PC-3 (cell line): ENCODE measurements at regions not wholly inside any gene's neighbourhood (a gene's known extent, or its start where the extent isn't known, plus 50 kb on each side); places are given as distances from the start of the nearest gene placed in this dataset.

ENCODE experiments used
- ATAC-seq: fragments of 200-7000 bp; cut with Tn5 transposase; 2 replicates; pipeline ENCODE4 v1.9.1; 2020; ENCODE audit warnings: mild to moderate bottlenecking, moderate library complexity
- BruUV-seq: library from RNA; stranded (reverse); fragments of 400-500 nt; replicated peaks from 2 replicates; lab custom pipeline; 2021; lab: Mats Ljungman, UMichigan
- CTCF ChIA-PET: fragments of 300-600 bp; sonication (Branson Sonifier 250); formaldehyde crosslinking; loops from one replicate; lab custom pipeline; 2022; ENCODE audit warnings: antibody characterized with exemption; lab: Charles Lee
- POLR2A ChIA-PET: fragments of 300-600 bp; sonication (Branson Sonifier 250); formaldehyde crosslinking; loops from one replicate; lab custom pipeline; 2022; ENCODE audit warnings: antibody characterized with exemption; ENCODE audit not compliant: unreplicated experiment; lab: Charles Lee
- DNase-seq: peaks from one replicate; pipeline ENCODE4 v3.0.0-alpha.2; 2015
- H2AFZ ChIP-seq: fragments of 300-600 bp; sonication (generic); 2 replicates; pipeline ENCODE4 v1.6.0; 2016; ENCODE audit warnings: antibody characterized with exemption, low read length
- H3F3A ChIP-seq: fragments of 300-600 bp; sonication (generic); one replicate; pipeline ENCODE4 v1.6.0; 2017; ENCODE audit warnings: antibody characterized with exemption, low read length, control low read depth, mild to moderate bottlenecking; ENCODE audit not compliant: unreplicated experiment
- H3K27ac ChIP-seq: fragments of 300-600 bp; sonication (generic); 2 replicates; pipeline ENCODE4 v1.5.1; 2016; ENCODE audit warnings: mild to moderate bottlenecking, low read length
- H3K27me3 ChIP-seq: fragments of 300-600 bp; sonication (generic); 2 replicates; pipeline ENCODE4 v1.6.1; 2016; ENCODE audit warnings: low read length, mixed read lengths
- H3K36me3 ChIP-seq: fragments of 300-600 bp; sonication (generic); 2 replicates; pipeline ENCODE4 v1.6.1; 2016; ENCODE audit warnings: low read depth, mixed run types, low read length, mixed read lengths
- H3K4me1 ChIP-seq: fragments of 300-600 bp; sonication (generic); 2 replicates; pipeline ENCODE4 v1.5.1; 2016; ENCODE audit warnings: low read length; ENCODE audit not compliant: insufficient read depth
- H3K4me2 ChIP-seq: fragments of 300-600 bp; sonication (generic); 2 replicates; pipeline ENCODE4 v1.6.0; 2016; ENCODE audit warnings: low read length
- H3K4me3 ChIP-seq: fragments of 300-600 bp; sonication (generic); 2 replicates; pipeline ENCODE4 v1.5.1; 2016; ENCODE audit warnings: mild to moderate bottlenecking, low read length, mixed read lengths
- H3K79me2 ChIP-seq: fragments of 300-600 bp; sonication (generic); 2 replicates; pipeline ENCODE4 v1.6.1; 2017; ENCODE audit warnings: low read length, mixed read lengths
- H3K9ac ChIP-seq: fragments of 300-600 bp; sonication (generic); 2 replicates; pipeline ENCODE4 v1.6.0; 2016; ENCODE audit warnings: mild to moderate bottlenecking, low read length
- H3K9me2 ChIP-seq: fragments of 300-600 bp; sonication (generic); replicated peaks from 2 replicates; pipeline ENCODE4 v1.6.1; 2016; ENCODE audit warnings: mixed run types, low read length, mixed read lengths
- H3K9me3 ChIP-seq: fragments of 300-600 bp; sonication (generic); 2 replicates; pipeline ENCODE4 v1.6.1; 2016; ENCODE audit warnings: low read length, mixed read lengths
- H4K20me1 ChIP-seq: fragments of 300-600 bp; sonication (generic); 2 replicates; pipeline ENCODE4 v1.6.1; 2016; ENCODE audit warnings: low read length, mixed read lengths
- EZH2 ChIP-seq: fragments of 300-600 bp; sonication (generic); IDR thresholded peaks from one replicate; pipeline ENCODE4 v1.6.1; 2017; ENCODE audit warnings: antibody characterized with exemption, mild to moderate bottlenecking, low read length; ENCODE audit not compliant: unreplicated experiment
- EZH2phosphoT487 ChIP-seq: fragments of 300-600 bp; sonication (generic); IDR thresholded peaks from 2 replicates; pipeline ENCODE4 v1.6.1; 2018; ENCODE audit warnings: mild to moderate bottlenecking, antibody characterized with exemption, low read length, borderline replicate concordance
- intact Hi-C: fragments of 100-400 bp; cut with micrococcal nuclease; formaldehyde crosslinking; loops from 2 replicates; pipeline ENCODE4 v1.9.0; 2023
- TF ChIP-seq, protein P1 (sequence below): fragments of 300-600 bp; sonication (generic); conservative IDR thresholded peaks from 2 replicates; pipeline ENCODE4 v1.5.1; 2017; ENCODE audit warnings: antibody characterized with exemption, low read depth, mild to moderate bottlenecking, low read length

DNA sequence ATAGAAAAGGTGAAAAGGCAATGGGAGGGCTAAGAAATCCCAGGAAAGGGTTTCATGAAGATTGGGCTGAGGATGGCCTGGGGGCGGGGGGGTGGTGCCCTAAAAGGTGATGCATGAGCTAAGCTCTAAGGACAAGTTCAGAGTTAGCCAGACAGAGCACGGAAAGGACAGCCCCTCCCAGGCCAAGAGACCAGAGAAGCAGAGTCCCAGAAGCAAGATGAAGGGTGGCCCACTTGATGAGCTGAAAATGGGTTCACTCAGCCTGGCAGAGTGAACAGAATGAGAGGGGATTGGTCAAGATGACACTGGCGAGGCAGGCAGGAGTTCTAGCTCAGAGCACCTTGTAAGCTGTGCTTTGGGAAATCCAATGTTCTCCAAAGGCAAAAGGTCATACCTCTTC is 89.4 kb upstream of the GPR26 start:
- Histone ChIP-seq H4K20me1 (no peaks in the 10 kb centered on the region), H3K9me2 (no peaks in the 10 kb centered on the region), H3F3A (no peaks in the 10 kb centered on the region), H3K4me1 (peaks cover 16% of the 10 kb centered on the region), H3K36me3 (no peaks in the 10 kb centered on the region), H2AFZ (no peak overlapping the region), H3K4me3 (no peak overlapping the region), H3K79me2 (no peaks in the 10 kb centered on the region), H3K27me3 (peaks cover 15% of the 10 kb centered on the region), H3K9me3 (no peaks in the 10 kb centered on the region), H3K4me2 (no peak overlapping the region), H3K27ac (no peak overlapping the region), H3K9ac (no peak overlapping the region)
- ATAC-seq, result no peak
- intact Hi-C loops, result no loop called here
- CTCF ChIA-PET, result no interaction called here
- DNase-seq, result no peak
- POLR2A ChIA-PET, result no interaction called here
- TF ChIP-seq, protein P1, sequence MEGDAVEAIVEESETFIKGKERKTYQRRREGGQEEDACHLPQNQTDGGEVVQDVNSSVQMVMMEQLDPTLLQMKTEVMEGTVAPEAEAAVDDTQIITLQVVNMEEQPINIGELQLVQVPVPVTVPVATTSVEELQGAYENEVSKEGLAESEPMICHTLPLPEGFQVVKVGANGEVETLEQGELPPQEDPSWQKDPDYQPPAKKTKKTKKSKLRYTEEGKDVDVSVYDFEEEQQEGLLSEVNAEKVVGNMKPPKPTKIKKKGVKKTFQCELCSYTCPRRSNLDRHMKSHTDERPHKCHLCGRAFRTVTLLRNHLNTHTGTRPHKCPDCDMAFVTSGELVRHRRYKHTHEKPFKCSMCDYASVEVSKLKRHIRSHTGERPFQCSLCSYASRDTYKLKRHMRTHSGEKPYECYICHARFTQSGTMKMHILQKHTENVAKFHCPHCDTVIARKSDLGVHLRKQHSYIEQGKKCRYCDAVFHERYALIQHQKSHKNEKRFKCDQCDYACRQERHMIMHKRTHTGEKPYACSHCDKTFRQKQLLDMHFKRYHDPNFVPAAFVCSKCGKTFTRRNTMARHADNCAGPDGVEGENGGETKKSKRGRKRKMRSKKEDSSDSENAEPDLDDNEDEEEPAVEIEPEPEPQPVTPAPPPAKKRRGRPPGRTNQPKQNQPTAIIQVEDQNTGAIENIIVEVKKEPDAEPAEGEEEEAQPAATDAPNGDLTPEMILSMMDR, result no peak
- no peak for TF ChIP-seq EZH2
- BruUV-seq, result no TSS peak

DNA sequence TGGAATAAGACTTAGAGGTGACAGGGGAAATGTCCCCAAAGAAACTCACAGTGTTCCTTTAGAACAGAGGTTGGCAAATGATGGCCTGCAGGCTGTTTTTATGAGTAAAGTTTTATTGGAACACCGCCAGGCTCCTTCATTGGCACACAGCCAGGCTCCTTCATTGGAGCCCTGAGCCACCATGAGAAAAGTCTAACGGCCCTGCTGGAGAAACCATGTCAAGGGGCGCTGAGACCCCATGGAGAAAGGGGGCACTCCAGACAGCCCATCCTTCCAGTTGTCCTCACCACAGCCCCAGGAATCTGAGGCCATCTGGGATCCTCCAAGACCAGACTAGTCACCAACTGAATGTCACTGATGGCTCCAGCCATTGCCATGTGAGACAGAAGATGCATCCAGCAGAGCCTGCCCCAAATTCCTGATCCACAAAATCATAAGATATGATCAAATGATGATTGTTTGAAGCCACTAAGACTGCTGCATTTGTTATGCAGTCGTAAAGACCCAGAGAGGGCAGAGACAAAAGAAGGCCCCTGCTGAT is 88.2 kb upstream of the GPR26 start:
- CTCF ChIA-PET, result no interaction called here
- Histone ChIP-seq H3K4me3 (no peak overlapping the region), H3K4me1 (peaks cover 14% of the 10 kb centered on the region), H3K4me2 (no peak overlapping the region), H3K36me3 (no peaks in the 10 kb centered on the region), H3K9me2 (no peaks in the 10 kb centered on the region), H2AFZ (no peak overlapping the region), H4K20me1 (no peaks in the 10 kb centered on the region), H3K79me2 (no peaks in the 10 kb centered on the region), H3K27ac (no peak overlapping the region), H3K27me3 (peaks cover 22% of the 10 kb centered on the region), H3K9ac (no peak overlapping the region), H3F3A (no peaks in the 10 kb centered on the region), H3K9me3 (no peaks in the 10 kb centered on the region)
- POLR2A ChIA-PET, result no interaction called here
- TF ChIP-seq EZH2phosphoT487, result no peak
- intact Hi-C loops, result no loop called here
- DNase-seq (no peak), ATAC-seq (no peak)
- no TSS peak for BruUV-seq

DNA sequence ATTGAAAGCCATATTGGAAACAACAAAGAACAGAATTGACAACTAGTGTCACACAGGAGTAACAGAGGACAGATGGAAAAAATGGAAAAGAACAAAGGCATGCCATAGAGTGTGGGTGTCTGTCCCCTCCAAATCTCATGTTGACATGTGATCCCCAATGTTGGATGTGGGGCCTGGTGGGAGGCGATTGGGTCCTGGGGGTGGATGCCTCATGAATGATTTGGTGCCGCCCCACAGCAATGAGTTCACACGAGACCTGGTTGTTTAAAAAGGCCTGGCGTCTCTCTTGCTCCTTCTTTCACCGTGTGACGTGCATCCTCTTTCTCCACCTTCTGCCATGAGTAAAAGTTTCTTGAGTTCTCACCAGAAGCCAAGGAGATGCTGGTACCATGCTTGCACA is 87.4 kb upstream of the GPR26 start:
- H3K4me1 ChIP-seq, result peaks cover 8% of the 10 kb centered on the region

More for the DNA sequence above, 87.4 kb upstream of the GPR26 start:
- Histone ChIP-seq H3K4me2 (no peak overlapping the region), H3K9ac (no peak overlapping the region), H4K20me1 (no peaks in the 10 kb centered on the region), H3K27ac (no peak overlapping the region), H3K4me3 (no peak overlapping the region), H2AFZ (no peak overlapping the region), H3K36me3 (no peaks in the 10 kb centered on the region), H3K9me3 (no peaks in the 10 kb centered on the region), H3K79me2 (no peaks in the 10 kb centered on the region), H3F3A (no peaks in the 10 kb centered on the region), H3K9me2 (no peaks in the 10 kb centered on the region), H3K27me3 (peaks cover 28% of the 10 kb centered on the region)
- DNase-seq (no peak), ATAC-seq (no peak)
- intact Hi-C loops, result no loop called here
- TF ChIP-seq, protein P1, result no peak
- TF ChIP-seq EZH2 (no peak), EZH2phosphoT487 (no peak)
- CTCF ChIA-PET, result interaction anchor here (0.7 kb wide), 1 partner anchor 1109 kb away, joined by 3 read pairs; no protein-coding TSS in a partner anchor
- POLR2A ChIA-PET, result no interaction called here
- no TSS peak for BruUV-seq
